AG04450 (cell line): ENCODE measurements at regions not wholly inside any gene's neighbourhood (a gene's known extent, or its start where the extent isn't known, plus 50 kb on each side); places are given as distances from the start of the nearest gene placed in this dataset.

Experiments
- CTCF ChIA-PET: fragments of 300-600, 350-600 bp; formaldehyde crosslinking; extraction: SDS; loops from one replicate; lab custom pipeline; 2022; ENCODE audit warnings: antibody characterized with exemption, inconsistent platforms; lab: Charles Lee
- POLR2A ChIA-PET: fragments of 350-600 bp; formaldehyde crosslinking; extraction: SDS; loops from one replicate; lab custom pipeline; 2021; ENCODE audit warnings: antibody characterized with exemption, inconsistent platforms; lab: Yijun Ruan, JAX
- DNase-seq: peaks from one replicate; pipeline ENCODE4 v3.0.0-alpha.2; 2011; ENCODE audit warnings: low read depth, low spot score
- H3K27ac ChIP-seq: one replicate; pipeline ENCODE4 v1.5.1; 2012; ENCODE audit warnings: low read depth, low read length, control low read depth
- H3K27me3 ChIP-seq: one replicate; pipeline ENCODE4 v1.6.0; 2012; ENCODE audit warnings: low read length; ENCODE audit not compliant: control insufficient read depth, insufficient read depth
- H3K4me3 ChIP-seq: 2 replicates; pipeline ENCODE4 v1.5.1; 2011; ENCODE audit warnings: mild to moderate bottlenecking, low read depth, low read length, control low read depth
- H3K9me3 ChIP-seq: 2 replicates; pipeline ENCODE4 v1.5.1; 2012; ENCODE audit warnings: low read length; ENCODE audit not compliant: control insufficient read depth, insufficient read depth
- CTCF ChIP-seq: IDR thresholded peaks from 2 replicates; pipeline ENCODE4 v1.5.1; 2011; ENCODE audit warnings: low read depth, low read length, control low read depth, inconsistent platforms

- ChIA-PET CTCF (no interaction called here), POLR2A (no interaction called here)
- peaks cover 59% of the 10 kb centered on the region for H3K9me3 ChIP-seq
- no peak for TF ChIP-seq CTCF
- DNase-seq: no peak
- no peak overlapping the region for H3K4me3 ChIP-seq
- H3K27me3 ChIP-seq: no peaks in the 10 kb centered on the region
- H3K27ac ChIP-seq: no peak overlapping the region
Measured at GRCh38 chr10:130721971-130722370, 585.8 kb downstream of the GLRX3 start.

- ChIA-PET POLR2A (no interaction called here), CTCF (no interaction called here)
- TF ChIP-seq CTCF: no peak
- Histone ChIP-seq H3K27ac (no peak overlapping the region), H3K9me3 (peaks cover 70% of the 10 kb centered on the region), H3K27me3 (no peaks in the 10 kb centered on the region), H3K4me3 (no peak overlapping the region)
- no peak for DNase-seq
Measured at GRCh38 chr10:130723704-130724103, 587.5 kb downstream of the GLRX3 start.

GRCh38 chr10:130725474-130725970 lies 586.0 kb downstream of the TCERG1L start:
- CTCF ChIA-PET: no interaction called here
- POLR2A ChIA-PET: no interaction called here

GRCh38 chr10:130726996-130727725 lies 584.4 kb downstream of the TCERG1L start:
- Histone ChIP-seq H3K9me3 (peaks cover 66% of the 10 kb centered on the region), H3K27ac (no peak overlapping the region), H3K4me3 (no peak overlapping the region), H3K27me3 (no peaks in the 10 kb centered on the region)
- CTCF ChIA-PET: no interaction called here
- POLR2A ChIA-PET: no interaction called here
- no peak for DNase-seq
- TF ChIP-seq CTCF: no peak

More at GRCh38 chr10:130725474-130725970, 586.0 kb downstream of the TCERG1L start:
- no peaks in the 10 kb centered on the region for H3K27me3 ChIP-seq
- DNase-seq: no peak
- no peak for TF ChIP-seq CTCF
- peaks cover 75% of the 10 kb centered on the region for H3K9me3 ChIP-seq
- no peak overlapping the region for H3K4me3 ChIP-seq
- H3K27ac ChIP-seq: no peak overlapping the region

GRCh38 chr10:130727766-130728490 lies 583.6 kb downstream of the TCERG1L start:
- H3K27ac ChIP-seq: no peak overlapping the region
- TF ChIP-seq CTCF: no peak
- H3K27me3 ChIP-seq: no peaks in the 10 kb centered on the region
- H3K4me3 ChIP-seq: no peak overlapping the region
- DNase-seq: no peak
- ChIA-PET CTCF (no interaction called here), POLR2A (no interaction called here)
- H3K9me3 ChIP-seq: peaks cover 63% of the 10 kb centered on the region
